GM23338 (cell line): ENCODE measurements at regions not wholly inside any gene's neighbourhood (a gene's known extent, or its start where the extent isn't known, plus 50 kb on each side); places are given as distances from the start of the nearest gene placed in this dataset.

Source experiments
- ATAC-seq: fragments of 200-7000 bp; cut with Tn5 transposase; 3 replicates; pipeline ENCODE4 v1.9.1; 2020
- DNase-seq: peaks from one replicate; pipeline ENCODE4 v3.0.0-alpha.2; 2015; ENCODE audit warnings: low spot score
- H2AFZ ChIP-seq: fragments of 200-600 bp; sonication (generic); 2 replicates; pipeline ENCODE4 v1.8.0; 2016; ENCODE audit warnings: antibody characterized with exemption, mild to moderate bottlenecking, moderate library complexity
- H3F3A ChIP-seq: fragments of 200-600 bp; sonication (generic); replicated peaks from 2 replicates; pipeline ENCODE4 v1.8.0; 2017; ENCODE audit warnings: antibody characterized with exemption, mixed run types, low read depth
- H3K27ac ChIP-seq: fragments of 200-600 bp; sonication (generic); 2 replicates; pipeline ENCODE4 v1.6.1; 2016; ENCODE audit warnings: low read depth
- H3K27me3 ChIP-seq: fragments of 200-600 bp; sonication (generic); 2 replicates; pipeline ENCODE4 v1.8.0; 2016; ENCODE audit warnings: mild to moderate bottlenecking, mixed run types, moderate library complexity; ENCODE audit not compliant: insufficient read depth
- H3K36me3 ChIP-seq: fragments of 200-600 bp; sonication (generic); 2 replicates; pipeline ENCODE4 v1.8.0; 2016; ENCODE audit warnings: mild to moderate bottlenecking; ENCODE audit not compliant: insufficient read depth
- H3K4me1 ChIP-seq: fragments of 200-600 bp; sonication (generic); 2 replicates; pipeline ENCODE4 v1.8.0; 2016; ENCODE audit warnings: mild to moderate bottlenecking, moderate library complexity; ENCODE audit not compliant: insufficient read depth
- H3K4me2 ChIP-seq: fragments of 200-600 bp; sonication (generic); 2 replicates; pipeline ENCODE4 v1.7.1; 2017; ENCODE audit warnings: mixed run types
- H3K4me3 ChIP-seq: fragments of 200-600 bp; sonication (generic); 2 replicates; pipeline ENCODE4 v1.6.1; 2016; ENCODE audit warnings: mixed run types
- H3K79me2 ChIP-seq: fragments of 200-600 bp; sonication (generic); replicated peaks from 2 replicates; pipeline ENCODE4 v1.8.0; 2017; ENCODE audit warnings: mild to moderate bottlenecking; ENCODE audit not compliant: insufficient read depth
- H3K9me2 ChIP-seq: fragments of 200-600 bp; sonication (generic); 2 replicates; pipeline ENCODE4 v1.8.0; 2017; ENCODE audit not compliant: insufficient read depth
- H4K20me1 ChIP-seq: fragments of 200-600 bp; sonication (generic); replicated peaks from 2 replicates; pipeline ENCODE4 v1.8.0; 2017; ENCODE audit warnings: mild to moderate bottlenecking; ENCODE audit not compliant: insufficient read depth
- H3K27ac Mint-ChIP-seq: 2 replicates; pipeline ENCODE4 v1.8.0; 2020; ENCODE audit warnings: inconsistent platforms, mild to moderate bottlenecking, moderate library complexity, mixed read lengths
- H3K27me3 Mint-ChIP-seq: 3 replicates; pipeline ENCODE4 v1.8.0; 2022; ENCODE audit warnings: low read depth, mild to moderate bottlenecking, moderate library complexity, mixed read lengths, inconsistent platforms; ENCODE audit not compliant: insufficient read depth, poor library complexity
- H3K36me3 Mint-ChIP-seq: 3 replicates; pipeline ENCODE4 v1.8.0; 2021; ENCODE audit warnings: low read depth, mild to moderate bottlenecking, inconsistent platforms, moderate library complexity, mixed read lengths
- H3K4me1 Mint-ChIP-seq: 3 replicates; pipeline ENCODE4 v1.8.0; 2020; ENCODE audit warnings: mild to moderate bottlenecking, inconsistent platforms, mixed read lengths
- H3K4me3 Mint-ChIP-seq: 3 replicates; pipeline ENCODE4 v1.8.0; 2021; ENCODE audit warnings: moderate library complexity, mild to moderate bottlenecking, inconsistent platforms, mixed read lengths
- H3K9me3 Mint-ChIP-seq: 3 replicates; pipeline ENCODE4 v1.8.0; 2020; ENCODE audit warnings: moderate library complexity, mild to moderate bottlenecking, inconsistent platforms, mixed read lengths
- CREB1 ChIP-seq: fragments of 250-450 bp; sonication (Bioruptor Pico); IDR thresholded peaks from 2 replicates; pipeline ENCODE4 v1.5.0; 2020; ENCODE audit warnings: low read depth, mild to moderate bottlenecking, moderate library complexity
- ETS1 ChIP-seq: IDR thresholded peaks from 2 replicates; pipeline ENCODE4 v1.6.1; 2016; ENCODE audit warnings: antibody characterized with exemption
- EZH2 ChIP-seq: fragments of 200-600 bp; sonication (generic); IDR thresholded peaks from one replicate; pipeline ENCODE4 v1.8.0; 2017; ENCODE audit warnings: antibody characterized with exemption, mild to moderate bottlenecking, low read depth; ENCODE audit not compliant: unreplicated experiment
- EZH2phosphoT487 ChIP-seq: fragments of 200-600 bp; sonication (generic); IDR thresholded peaks from one replicate; pipeline ENCODE4 v1.8.1; 2018; ENCODE audit warnings: antibody characterized with exemption; ENCODE audit not compliant: unreplicated experiment
- JUNB ChIP-seq: IDR thresholded peaks from one replicate; pipeline ENCODE4 v1.6.1; 2016; ENCODE audit warnings: antibody characterized with exemption; ENCODE audit not compliant: unreplicated experiment
- NANOG ChIP-seq: IDR thresholded peaks from 2 replicates; pipeline ENCODE4 v1.6.1; 2016; ENCODE audit warnings: antibody characterized with exemption, borderline replicate concordance
- POLR2AphosphoS5 ChIP-seq: IDR thresholded peaks from 2 replicates; pipeline ENCODE4 v1.6.1; 2016; ENCODE audit warnings: antibody characterized with exemption, low read depth
- ZNF331 ChIP-seq: fragments of 250-450 bp; sonication (Bioruptor Pico); IDR thresholded peaks from 2 replicates; pipeline ENCODE4 v1.5.0; 2020; ENCODE audit warnings: low read depth, mild to moderate bottlenecking, moderate library complexity
- ZNF462 ChIP-seq: fragments of 250-450 bp; sonication (Bioruptor Pico); IDR thresholded peaks from 2 replicates; pipeline ENCODE4 v1.5.0; 2020; ENCODE audit warnings: mild to moderate bottlenecking, moderate library complexity
- TF ChIP-seq, protein P1 (sequence below): IDR thresholded peaks from one replicate; pipeline ENCODE4 v1.6.1; 2018; ENCODE audit warnings: antibody characterized with exemption; ENCODE audit not compliant: unreplicated experiment

DNA sequence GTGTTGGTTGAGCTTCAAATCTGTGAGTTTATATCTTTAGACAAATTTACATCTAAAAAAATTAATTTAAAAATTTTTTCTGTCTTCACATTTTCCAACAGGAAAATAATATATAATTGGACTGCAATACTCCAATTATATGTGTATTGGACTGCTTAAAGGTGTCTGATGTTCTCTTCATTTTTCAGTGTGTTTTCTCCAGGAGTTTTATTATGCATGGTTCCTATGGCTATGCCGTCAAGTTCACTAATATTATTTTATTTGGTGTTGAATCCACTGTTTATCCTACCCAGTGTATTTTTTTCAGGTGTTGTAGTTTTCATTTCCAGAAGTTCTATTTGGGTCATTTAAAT, 62.1 kb upstream of the CTLA4 start:
- Histone ChIP-seq H3K4me2 (no peak overlapping the region), H3K27me3 (no peaks in the 10 kb centered on the region), H3K36me3 (no peaks in the 10 kb centered on the region), H3K9me2 (no peaks in the 10 kb centered on the region), H3K79me2 (no peaks in the 10 kb centered on the region), H4K20me1 (no peaks in the 10 kb centered on the region), H3F3A (no peaks in the 10 kb centered on the region), H3K4me1 (no peaks in the 10 kb centered on the region), H3K4me3 (no peak overlapping the region), H2AFZ (no peak overlapping the region), H3K27ac (no peak overlapping the region)
- DNase-seq (no peak), ATAC-seq (no peak)
- no peaks in the 10 kb centered on the region for H3K36me3 Mint-ChIP-seq
- H3K27ac Mint-ChIP-seq, result no peak overlapping the region
- TF ChIP-seq, protein P1, sequence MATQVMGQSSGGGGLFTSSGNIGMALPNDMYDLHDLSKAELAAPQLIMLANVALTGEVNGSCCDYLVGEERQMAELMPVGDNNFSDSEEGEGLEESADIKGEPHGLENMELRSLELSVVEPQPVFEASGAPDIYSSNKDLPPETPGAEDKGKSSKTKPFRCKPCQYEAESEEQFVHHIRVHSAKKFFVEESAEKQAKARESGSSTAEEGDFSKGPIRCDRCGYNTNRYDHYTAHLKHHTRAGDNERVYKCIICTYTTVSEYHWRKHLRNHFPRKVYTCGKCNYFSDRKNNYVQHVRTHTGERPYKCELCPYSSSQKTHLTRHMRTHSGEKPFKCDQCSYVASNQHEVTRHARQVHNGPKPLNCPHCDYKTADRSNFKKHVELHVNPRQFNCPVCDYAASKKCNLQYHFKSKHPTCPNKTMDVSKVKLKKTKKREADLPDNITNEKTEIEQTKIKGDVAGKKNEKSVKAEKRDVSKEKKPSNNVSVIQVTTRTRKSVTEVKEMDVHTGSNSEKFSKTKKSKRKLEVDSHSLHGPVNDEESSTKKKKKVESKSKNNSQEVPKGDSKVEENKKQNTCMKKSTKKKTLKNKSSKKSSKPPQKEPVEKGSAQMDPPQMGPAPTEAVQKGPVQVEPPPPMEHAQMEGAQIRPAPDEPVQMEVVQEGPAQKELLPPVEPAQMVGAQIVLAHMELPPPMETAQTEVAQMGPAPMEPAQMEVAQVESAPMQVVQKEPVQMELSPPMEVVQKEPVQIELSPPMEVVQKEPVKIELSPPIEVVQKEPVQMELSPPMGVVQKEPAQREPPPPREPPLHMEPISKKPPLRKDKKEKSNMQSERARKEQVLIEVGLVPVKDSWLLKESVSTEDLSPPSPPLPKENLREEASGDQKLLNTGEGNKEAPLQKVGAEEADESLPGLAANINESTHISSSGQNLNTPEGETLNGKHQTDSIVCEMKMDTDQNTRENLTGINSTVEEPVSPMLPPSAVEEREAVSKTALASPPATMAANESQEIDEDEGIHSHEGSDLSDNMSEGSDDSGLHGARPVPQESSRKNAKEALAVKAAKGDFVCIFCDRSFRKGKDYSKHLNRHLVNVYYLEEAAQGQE, result no peak
- TF ChIP-seq POLR2AphosphoS5 (no peak), NANOG (no peak)
- H3K4me3 Mint-ChIP-seq, result no peak overlapping the region
- H3K4me1 Mint-ChIP-seq, result peaks cover 7% of the 10 kb centered on the region; the same call in 1 of the 3 replicates
- H3K27me3 Mint-ChIP-seq, result no peaks in the 10 kb centered on the region
- peaks cover 12% of the 10 kb centered on the region for H3K9me3 Mint-ChIP-seq

DNA sequence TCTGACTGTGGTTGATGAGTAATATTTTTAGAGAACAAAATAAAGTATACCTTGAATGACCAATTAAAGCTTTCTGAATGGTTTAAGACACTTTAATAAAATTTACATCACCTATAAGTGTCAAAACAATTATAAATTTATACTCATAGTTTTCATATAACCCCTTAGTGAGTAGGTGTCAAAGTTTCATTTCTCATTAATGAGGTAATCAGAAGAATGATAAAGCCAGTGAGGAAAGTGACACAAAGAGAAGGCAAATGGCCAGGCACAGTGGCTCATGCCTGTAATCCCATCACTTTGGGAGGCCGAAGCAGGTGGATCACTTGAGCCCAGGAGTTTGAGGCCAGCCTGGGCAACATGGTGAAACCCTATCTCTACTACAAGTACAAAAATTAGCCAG, 60.8 kb upstream of the CTLA4 start:
- H3K79me2 ChIP-seq, result no peaks in the 10 kb centered on the region
- Mint-ChIP-seq H3K4me3 (no peak overlapping the region), H3K27ac (no peak overlapping the region), H3K4me1 (peaks cover 7% of the 10 kb centered on the region; the same call in 1 of the 3 replicates), H3K36me3 (no peaks in the 10 kb centered on the region), H3K9me3 (peaks cover 12% of the 10 kb centered on the region), H3K27me3 (no peaks in the 10 kb centered on the region)
- no peaks in the 10 kb centered on the region for H3K4me1 ChIP-seq
- H3K9me2 ChIP-seq, result no peaks in the 10 kb centered on the region
- DNase-seq (no peak), ATAC-seq (no peak)
- H3K4me3 ChIP-seq, result no peak overlapping the region
- H2AFZ ChIP-seq, result no peak overlapping the region
- no peaks in the 10 kb centered on the region for H3K36me3 ChIP-seq
- no peaks in the 10 kb centered on the region for H3K27me3 ChIP-seq
- no peaks in the 10 kb centered on the region for H3F3A ChIP-seq
- H3K4me2 ChIP-seq, result no peak overlapping the region
- no peak for TF ChIP-seq ZNF331 (CRISPR knock-in tag)
- no peak for TF ChIP-seq JUNB
- TF ChIP-seq ETS1, result no peak
- TF ChIP-seq POLR2AphosphoS5, result no peak
- TF ChIP-seq NANOG, result no peak
- no peak for TF ChIP-seq ZNF462 (CRISPR knock-in tag)
- TF ChIP-seq EZH2phosphoT487, result no peak
- no peak for TF ChIP-seq EZH2
- TF ChIP-seq CREB1 (CRISPR knock-in tag), result no peak
- H3K27ac ChIP-seq, result no peak overlapping the region
- H4K20me1 ChIP-seq, result no peaks in the 10 kb centered on the region
